ENCODE measurements at regions not wholly inside any gene's neighbourhood (a gene's known extent, or its start where the extent isn't known, plus 50 kb on each side); places are given as distances from the start of the nearest gene placed in this dataset.
A peak's percentile ranks its signal among the peaks of the same experiment; 100 is the strongest.

GRCh38 chr3:181418233-181418632 lies 293.5 kb upstream of the SOX2 start:
- no peak for DNase-seq

- DNase-seq: no peak
Measured at GRCh38 chr3:181417748-181418147, 294.0 kb upstream of the SOX2 start.

GRCh38 chr3:181410870-181411269 lies 300.9 kb upstream of the SOX2 start:
- DNase-seq: no peak

- DNase-seq: no peak
Measured at GRCh38 chr3:181403876-181404660, 307.7 kb upstream of the SOX2 start.

- DNase-seq: no peak
Measured at GRCh38 chr3:181402347-181402746, 309.4 kb upstream of the SOX2 start.

GRCh38 chr3:181384970-181385369 lies 326.8 kb upstream of the SOX2 start:
- DNase-seq: no peak

- DNase-seq: no peak
Measured at GRCh38 chr3:181383760-181384159, 328.0 kb upstream of the SOX2 start.

- DNase-seq: no peak
Measured at GRCh38 chr3:181383201-181383600, 328.5 kb upstream of the SOX2 start.

GRCh38 chr3:181382656-181383055 lies 329.1 kb upstream of the SOX2 start:
- DNase-seq: no peak

GRCh38 chr3:181379278-181379677 lies 332.4 kb upstream of the SOX2 start:
- no peak for DNase-seq

GRCh38 chr3:181369637-181370036 lies 342.1 kb upstream of the SOX2 start:
- DNase-seq: no peak

GRCh38 chr3:181363231-181363630 lies 348.5 kb upstream of the SOX2 start:
- DNase-seq: no peak

GRCh38 chr3:181362378-181362777 lies 349.3 kb upstream of the SOX2 start:
- no peak for DNase-seq

- DNase-seq: no peak
Measured at GRCh38 chr3:181358562-181358961, 353.2 kb upstream of the SOX2 start.

- DNase-seq: no peak
Measured at GRCh38 chr3:181358060-181358459, 353.7 kb upstream of the SOX2 start.

GRCh38 chr3:181354140-181354539 lies 357.6 kb upstream of the SOX2 start:
- no peak for DNase-seq

GRCh38 chr3:181344331-181344730 lies 354.8 kb upstream of the DNAJC19 start:
- DNase-seq: no peak

GRCh38 chr3:181336597-181336996 lies 347.1 kb upstream of the DNAJC19 start:
- DNase-seq: no peak

- no peak for DNase-seq
Measured at GRCh38 chr3:181333394-181333793, 343.9 kb upstream of the DNAJC19 start.

GRCh38 chr3:181330821-181331563 lies 341.5 kb upstream of the DNAJC19 start:
- DNase-seq: peak; percentile 51

- peak; percentile 4 for DNase-seq
Measured at GRCh38 chr3:181330257-181330656, 340.7 kb upstream of the DNAJC19 start.

GRCh38 chr3:181329024-181329423 lies 339.5 kb upstream of the DNAJC19 start:
- DNase-seq: peak; percentile 68

- DNase-seq: peak; percentile 24
Measured at GRCh38 chr3:181328346-181328745, 338.8 kb upstream of the DNAJC19 start.

- no peak for DNase-seq
Measured at GRCh38 chr3:181327349-181327748, 337.8 kb upstream of the DNAJC19 start.

All from NCI-H187 treated with DMSO at 0.1 percent for 48 hours (cell line).